SU-DHL-6 (cell line): ENCODE measurements at regions not wholly inside any gene's neighbourhood (a gene's known extent, or its start where the extent isn't known, plus 50 kb on each side); places are given as distances from the start of the nearest gene placed in this dataset.

Experiments used
- CTCF ChIP-seq: fragments of 200-600 bp; sonication (generic); IDR thresholded peaks from one replicate; pipeline ENCODE4 v1.5.1; 2017; ENCODE audit warnings: antibody characterized with exemption, mild to moderate bottlenecking, low read length, moderate library complexity; ENCODE audit not compliant: insufficient read depth, poor library complexity, severe bottlenecking
- EZH2phosphoT487 ChIP-seq: fragments of 200-600 bp; sonication (generic), shearing (Covaris generic); conservative IDR thresholded peaks from 2 replicates; pipeline ENCODE4 v1.6.1; 2018; ENCODE audit warnings: mild to moderate bottlenecking, antibody characterized with exemption, low read length, moderate library complexity, mixed read lengths

- no peak for TF ChIP-seq CTCF
- TF ChIP-seq EZH2phosphoT487 = no peak
Observed at GRCh38 chr3:80308637-80309036, 540.8 kb upstream of the ROBO1 start.
